T-helper 1 cell treated with Interleukin-12 subunit alpha and Interleukin-12 subunit beta and Interleukin-4 antibody, amounts not matched to agents 30 ng/mL and 1 ng/mL, for 36 hours (primary cell): ENCODE measurements at regions not wholly inside any gene's neighbourhood (a gene's known extent, or its start where the extent isn't known, plus 50 kb on each side); places are given as distances from the start of the nearest gene placed in this dataset.
"Not testable (repeated sequence)": the region's sequence is repeated elsewhere in the genome, so short reads cannot be mapped to it uniquely, and the experiment has no call there.

ENCODE experiments used
- intact Hi-C: fragments of 100-400 bp; cut with micrococcal nuclease; formaldehyde crosslinking; loops from one replicate; pipeline ENCODE4 v1.15.1; 2024

GRCh38 chr4:93888308-93888707 is 59.8 kb downstream of the ATOH1 start:
- intact Hi-C loops, result no loop called here

- intact Hi-C loops, result no loop called here
Observed at GRCh38 chr4:93888768-93889167, 60.2 kb downstream of the ATOH1 start.

DNA sequence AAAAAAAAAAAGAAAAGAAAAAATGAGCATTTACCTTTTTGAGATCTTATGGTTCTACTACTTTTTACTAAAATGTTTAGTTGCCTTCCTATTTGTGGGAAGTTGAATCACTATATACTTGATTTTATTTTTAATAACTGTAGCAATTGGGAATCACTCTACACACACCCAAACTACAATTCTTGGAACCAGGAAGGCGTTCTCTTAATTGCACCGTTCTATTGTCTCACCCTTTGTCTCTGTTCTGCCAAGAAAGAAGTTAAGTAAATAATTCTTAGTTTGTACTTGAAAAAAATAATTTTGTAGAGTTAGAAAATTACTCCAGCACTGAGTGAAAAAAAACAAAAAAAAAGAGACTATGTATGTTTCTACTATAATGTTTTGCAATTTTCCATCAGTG is 62.7 kb downstream of the ATOH1 start:
- intact Hi-C loops, result no loop called here

GRCh38 chr4:93894995-93895394 is 66.4 kb downstream of the ATOH1 start:
- intact Hi-C loops, result no loop called here

- intact Hi-C loops, result no loop called here
Observed at GRCh38 chr4:93896516-93896915, 68.0 kb downstream of the ATOH1 start.

DNA sequence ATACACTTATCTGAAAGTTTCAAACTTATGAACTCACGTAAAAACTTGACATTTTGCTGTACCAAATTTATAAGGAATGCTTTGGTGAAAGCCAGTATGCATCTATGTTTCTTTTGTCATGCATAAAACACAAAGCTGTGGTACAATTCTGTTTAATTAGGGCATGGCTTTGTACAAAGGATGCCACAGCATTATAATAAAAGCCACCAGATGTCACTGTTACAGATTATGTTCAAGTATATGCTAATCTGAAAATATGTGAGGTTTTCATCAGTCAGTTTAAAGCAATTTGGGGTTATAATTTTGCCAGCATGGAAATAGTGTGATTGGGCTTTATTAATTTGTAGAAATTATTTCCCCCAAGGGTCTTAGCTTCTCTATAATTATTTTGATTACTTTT is 69.0 kb downstream of the ATOH1 start:
- intact Hi-C loops, result no loop called here

- intact Hi-C loops, result no loop called here
Observed at GRCh38 chr4:93908778-93909177, 80.2 kb downstream of the ATOH1 start.

- intact Hi-C loops, result no loop called here
Observed at GRCh38 chr4:93911671-93912070, 83.1 kb downstream of the ATOH1 start.

GRCh38 chr4:93912146-93912545 is 83.6 kb downstream of the ATOH1 start:
- intact Hi-C loops, result no loop called here

GRCh38 chr4:93918856-93919255 is 90.3 kb downstream of the ATOH1 start:
- intact Hi-C loops, result no loop called here

- intact Hi-C loops, result not testable (repeated sequence)
Observed at GRCh38 chr4:93923570-93923969, 95.0 kb downstream of the ATOH1 start.

DNA sequence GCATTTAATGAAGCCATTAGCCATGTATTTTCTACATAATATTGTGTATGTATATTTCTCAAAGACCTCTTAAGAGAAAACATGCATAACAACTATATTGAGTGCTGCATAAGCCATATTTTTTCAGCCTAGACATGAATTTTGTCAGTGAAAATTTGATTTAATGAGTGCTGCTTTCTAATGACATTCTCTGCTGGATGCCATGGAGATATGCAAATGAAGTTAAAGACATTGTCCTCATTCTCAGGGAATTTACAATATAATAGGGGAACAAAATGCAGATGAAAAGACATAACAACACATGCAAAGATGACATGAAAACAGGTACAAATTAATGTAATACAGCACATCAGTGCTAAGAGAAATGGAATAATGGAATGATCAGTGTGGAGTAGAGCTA is 118.7 kb downstream of the ATOH1 start:
- intact Hi-C loops, result no loop called here

DNA sequence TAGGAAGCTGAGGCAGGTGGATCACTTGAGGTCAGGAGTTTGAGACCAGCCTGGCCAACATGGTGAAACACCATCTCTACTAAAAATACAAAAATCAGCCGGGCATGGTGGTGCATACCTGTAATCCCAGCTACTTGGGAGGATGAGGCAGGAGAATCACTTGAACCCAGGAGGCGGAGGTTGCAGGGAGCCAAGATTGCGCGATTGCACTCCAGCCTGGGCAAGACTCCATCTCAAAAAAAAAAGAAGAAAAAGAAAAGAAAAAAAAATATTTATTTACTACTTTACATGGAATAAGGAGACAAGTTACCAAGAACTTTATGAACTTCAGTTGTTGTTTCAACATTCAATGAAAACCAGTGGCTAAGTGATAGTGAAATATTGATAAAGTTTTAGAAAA is 121.7 kb downstream of the ATOH1 start:
- intact Hi-C loops, result not testable (repeated sequence)

DNA sequence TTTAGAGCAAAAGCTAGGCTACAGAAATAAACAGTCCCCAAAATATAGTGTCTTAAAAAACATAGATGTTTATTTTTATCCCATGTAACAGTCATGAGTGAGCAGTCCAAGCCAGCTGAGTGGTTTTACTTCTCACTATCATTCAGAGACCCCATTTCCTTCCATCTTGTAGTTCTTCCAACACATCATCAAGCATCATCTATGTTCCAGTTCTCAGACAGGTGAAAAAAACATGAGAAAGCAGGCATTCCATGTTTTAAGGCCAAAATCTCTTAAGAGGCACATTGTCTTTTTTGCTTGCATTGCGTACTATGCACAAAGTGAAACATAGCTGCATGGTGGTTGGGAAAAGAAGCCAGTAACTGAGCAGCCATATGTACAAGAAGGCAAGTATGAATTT is 128.6 kb downstream of the ATOH1 start:
- intact Hi-C loops, result no loop called here

DNA sequence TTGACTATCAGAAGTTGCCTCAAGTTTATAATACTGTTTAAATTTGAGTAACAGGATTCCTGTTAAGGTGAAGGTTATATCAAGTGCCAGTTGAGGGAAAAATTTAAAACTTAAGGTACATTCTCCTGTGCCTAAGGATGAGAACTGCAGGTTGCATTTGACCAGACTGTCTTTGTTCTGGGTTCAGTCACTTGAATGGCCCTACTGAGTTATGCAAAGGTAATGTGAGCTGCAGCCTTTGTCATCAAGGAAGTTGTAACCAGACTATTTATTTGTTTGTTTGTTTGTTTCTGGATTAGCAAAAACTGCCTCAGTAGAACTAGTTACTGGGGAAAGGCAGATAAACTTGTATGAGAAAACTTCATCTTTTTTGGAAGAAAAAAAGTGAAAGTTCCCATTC is 131.9 kb downstream of the ATOH1 start:
- intact Hi-C loops, result no loop called here

DNA sequence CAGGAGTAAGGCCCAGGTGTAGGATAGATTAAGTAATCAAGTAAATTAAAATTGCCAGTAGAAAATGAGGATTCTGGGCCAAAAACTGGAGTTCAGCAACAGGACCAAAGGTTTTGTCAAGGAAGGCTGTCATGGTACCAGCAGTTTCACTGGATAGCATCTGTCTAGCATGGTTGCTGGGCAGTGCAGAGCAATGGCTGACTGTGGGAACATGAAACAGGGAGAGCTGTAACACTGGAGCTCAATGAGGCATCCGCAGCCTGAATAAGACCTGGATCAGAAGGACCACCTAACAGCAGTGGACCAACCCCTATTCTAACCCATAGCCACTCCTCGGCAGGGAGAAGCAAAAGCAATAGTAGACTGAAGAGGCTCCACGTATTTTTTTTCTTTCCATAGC is 132.4 kb downstream of the ATOH1 start:
- intact Hi-C loops, result no loop called here

- intact Hi-C loops, result no loop called here
Observed at GRCh38 chr4:93981594-93981993, 153.0 kb downstream of the ATOH1 start.

DNA sequence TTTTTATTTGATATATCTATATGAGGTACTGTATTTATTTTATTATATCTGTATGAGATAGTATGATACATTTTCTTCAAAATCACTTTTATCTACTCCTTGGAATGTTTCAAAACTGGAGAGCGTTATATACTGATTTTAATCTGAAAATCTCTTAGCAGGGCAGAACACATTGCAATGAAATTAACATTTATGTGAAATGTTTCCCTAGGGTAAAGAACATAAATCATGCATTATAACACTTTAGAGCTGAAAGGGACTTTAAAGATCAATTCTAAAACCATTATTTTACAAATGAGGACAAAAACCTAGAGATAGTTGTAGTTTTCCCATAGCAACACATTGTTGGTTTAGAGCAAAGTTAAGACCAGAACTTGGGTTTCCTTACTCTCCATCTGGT is 153.7 kb downstream of the ATOH1 start:
- intact Hi-C loops, result no loop called here

DNA sequence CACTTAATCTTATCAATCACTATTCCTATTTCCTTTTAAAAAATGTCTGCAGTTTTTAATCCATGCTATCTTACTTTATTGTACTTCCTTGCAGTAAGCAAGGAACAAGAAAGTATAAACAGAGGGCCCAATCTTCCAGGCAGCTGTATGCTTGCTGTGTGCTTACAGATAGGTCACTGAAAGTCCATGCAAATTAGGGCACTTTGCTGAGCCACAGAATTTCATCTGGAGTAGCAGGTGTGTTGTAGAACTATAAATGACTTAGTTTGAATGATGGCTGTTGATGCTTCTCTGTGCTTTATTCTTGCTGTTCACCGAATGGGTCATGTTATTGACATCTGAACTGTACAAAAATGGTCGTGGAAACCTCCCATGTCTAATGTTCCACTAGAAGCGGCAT is 154.6 kb downstream of the ATOH1 start:
- intact Hi-C loops, result no loop called here

DNA sequence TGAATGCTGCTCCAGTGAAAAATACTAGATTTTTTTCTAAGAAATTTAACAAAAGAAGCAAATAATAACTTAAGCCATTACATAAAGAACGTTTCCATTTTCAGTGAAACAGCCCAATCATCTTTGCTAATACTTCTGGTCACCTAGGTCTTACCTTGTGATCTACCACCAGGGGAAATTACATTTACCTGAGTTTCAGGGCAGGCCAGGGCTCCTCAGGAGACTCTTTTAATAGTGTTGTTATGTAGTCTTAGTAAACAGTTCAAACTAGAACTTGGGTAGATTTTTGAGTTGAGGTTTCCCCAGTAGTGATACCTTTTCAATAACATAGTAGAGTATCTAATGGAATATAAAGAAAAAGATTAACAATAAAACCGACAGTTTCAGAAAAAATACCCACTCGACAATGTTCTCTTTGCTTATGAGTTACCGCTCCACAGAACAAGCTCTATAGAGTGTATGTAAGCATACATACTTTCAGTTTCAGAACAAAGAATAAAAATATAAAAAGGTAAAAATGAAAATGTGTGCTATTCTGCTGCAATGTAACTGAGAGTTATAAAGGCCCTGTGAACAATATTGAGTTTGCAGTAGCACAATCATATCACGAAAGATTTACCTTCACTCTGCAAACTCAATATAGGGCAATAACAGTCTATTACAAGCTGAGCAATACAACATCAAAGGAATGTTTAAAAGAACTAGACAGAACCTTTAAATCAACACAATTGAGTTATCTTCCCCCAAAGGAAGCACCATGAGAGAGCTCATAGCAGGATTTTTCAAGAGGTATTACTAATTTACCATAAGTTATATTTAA is 165.8 kb downstream of the ATOH1 start:
- intact Hi-C loops, result no loop called here

DNA sequence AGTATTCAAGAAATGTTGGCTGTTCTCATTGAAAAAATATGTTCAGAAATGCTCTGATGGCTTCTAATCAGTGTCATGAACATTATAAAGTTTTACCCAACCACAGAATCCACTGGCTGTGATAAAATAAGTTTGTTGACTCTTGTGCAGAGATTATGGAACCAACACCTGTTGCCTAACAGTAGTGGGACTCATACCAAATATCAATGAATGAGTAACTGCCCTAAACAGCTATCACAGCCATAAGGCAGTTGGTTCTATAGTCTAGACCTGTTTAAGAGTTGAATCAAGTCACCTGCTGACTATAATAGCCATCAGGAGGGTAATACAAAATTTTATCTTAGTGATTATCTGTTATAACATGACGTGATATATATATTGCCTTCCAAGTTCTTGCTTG is 168.3 kb downstream of the ATOH1 start:
- intact Hi-C loops, result no loop called here

DNA sequence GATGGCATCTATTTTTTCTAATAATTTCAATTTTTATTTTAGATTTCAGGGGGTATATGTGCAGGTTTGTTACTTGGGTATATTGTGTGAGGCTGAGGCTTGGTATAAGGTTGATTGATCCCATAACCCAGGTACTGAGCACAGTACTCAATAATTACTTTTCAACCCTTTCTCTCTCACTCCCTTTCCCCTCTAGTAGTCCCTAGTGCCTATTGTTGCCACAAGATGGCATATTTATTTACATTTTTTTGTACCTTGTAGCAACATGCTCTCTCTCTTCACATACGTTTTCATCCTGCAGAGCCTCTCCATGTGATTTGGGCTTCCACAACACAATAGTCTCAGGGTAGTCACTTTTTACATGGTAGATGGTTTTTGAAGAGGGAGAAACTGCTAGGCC is 172.0 kb downstream of the ATOH1 start:
- intact Hi-C loops, result no loop called here

DNA sequence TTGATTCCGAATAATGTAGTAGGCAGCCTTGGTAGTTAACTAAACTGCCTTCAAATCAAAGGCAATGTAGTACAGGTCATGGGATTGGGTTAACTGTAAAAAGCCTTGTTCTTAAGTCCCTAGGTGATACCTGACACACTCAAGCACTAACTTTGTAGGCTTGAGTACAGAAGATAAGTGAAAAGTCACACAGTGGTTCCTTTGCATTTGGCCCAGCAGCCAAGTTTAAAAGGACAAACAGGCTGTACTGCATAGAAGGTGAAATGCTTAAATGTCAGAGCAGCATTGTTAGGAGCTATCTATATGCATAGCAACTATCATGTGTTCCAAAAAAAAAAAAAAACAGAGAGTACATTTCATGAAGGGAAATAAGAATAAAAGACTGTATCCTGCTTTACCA is 178.4 kb downstream of the ATOH1 start:
- intact Hi-C loops, result no loop called here

- intact Hi-C loops, result no loop called here
Observed at GRCh38 chr4:94011190-94011589, 182.6 kb downstream of the ATOH1 start.
